Activated gamma-delta T cell (primary cell): ENCODE measurements at regions not wholly inside any gene's neighbourhood (a gene's known extent, or its start where the extent isn't known, plus 50 kb on each side); places are given as distances from the start of the nearest gene placed in this dataset.
"Not testable (repeated sequence)": the region's sequence is repeated elsewhere in the genome, so short reads cannot be mapped to it uniquely, and the experiment has no call there.

ENCODE experiments used
- DNase-seq: peaks from one replicate; lab custom pipeline; 2025; lab: John Stamatoyannopoulos, UW

DNA sequence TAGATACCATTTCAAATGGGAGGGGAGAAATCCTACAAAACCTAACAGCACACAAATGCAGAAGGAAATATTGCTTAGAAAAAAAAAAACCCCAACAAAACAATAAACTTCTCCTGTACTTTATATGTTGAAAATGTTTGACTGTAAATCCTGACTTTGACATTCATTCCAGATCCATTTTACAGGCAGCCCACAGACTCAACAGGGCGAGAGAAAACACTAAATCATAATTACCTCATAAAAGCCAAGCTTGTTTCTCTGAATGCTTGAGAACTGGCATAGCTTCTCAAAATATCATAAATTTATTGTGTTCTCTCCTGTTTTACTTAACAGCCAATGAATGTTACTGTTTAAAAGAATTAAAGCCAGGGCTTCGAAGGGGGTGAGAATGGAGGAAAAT lies 273.2 kb downstream of the CD83 start:
- no peak for DNase-seq

DNA sequence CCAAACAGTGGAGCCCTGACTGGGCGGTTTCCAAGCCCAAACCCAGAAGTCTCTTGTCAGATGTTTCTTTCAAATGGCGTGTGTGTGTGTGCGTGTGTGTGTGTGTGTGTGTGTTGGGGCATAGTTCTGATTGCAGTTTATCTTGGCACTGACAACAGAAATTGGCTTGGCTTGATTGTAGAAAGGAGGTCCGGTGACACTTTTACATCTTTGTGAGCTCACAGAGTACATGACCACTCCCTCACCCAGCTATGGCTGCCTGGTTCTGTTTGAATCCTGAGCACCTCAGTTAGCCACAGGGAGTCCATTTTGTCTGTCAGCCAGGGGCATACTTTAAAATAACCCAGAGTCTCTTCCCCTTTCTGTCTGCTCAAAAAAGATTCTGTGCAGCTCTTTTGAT lies 276.3 kb downstream of the CD83 start:
- no peak for DNase-seq

GRCh38 chr6:14396392-14396791 lies 278.8 kb downstream of the CD83 start:
- DNase-seq: no peak

DNA sequence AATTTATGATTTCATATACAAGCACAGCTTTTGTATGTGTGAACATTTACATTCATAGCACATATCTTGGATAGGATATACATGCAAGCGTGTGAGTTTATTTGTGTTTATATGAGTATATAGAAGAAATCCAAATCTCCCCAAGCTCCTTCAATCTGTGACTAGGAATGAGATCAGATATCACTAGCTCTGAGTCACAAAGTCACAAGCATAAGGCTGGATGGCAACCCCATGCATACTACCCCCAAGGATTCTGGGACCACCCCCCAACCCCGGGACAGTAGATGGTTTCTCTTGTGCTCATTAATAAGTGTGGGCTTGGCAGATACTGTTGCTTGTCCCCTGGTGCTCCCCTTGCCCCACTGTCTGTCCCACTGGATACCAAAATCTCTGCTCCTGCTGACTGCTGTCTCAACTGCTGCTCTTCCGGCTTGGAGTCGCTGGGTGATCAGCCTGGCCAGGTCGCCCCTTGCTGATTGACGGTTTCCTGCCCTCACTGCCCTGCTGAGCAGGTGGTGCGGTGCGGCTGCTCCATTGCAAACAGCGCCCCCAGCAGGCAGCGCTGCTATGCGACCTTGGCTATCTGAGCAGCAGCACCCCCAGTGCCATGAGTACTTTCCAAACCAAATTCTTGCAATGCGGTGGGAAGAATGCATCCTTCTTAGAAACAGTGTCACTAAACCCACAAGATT lies 279.4 kb downstream of the CD83 start:
- no peak for DNase-seq

DNA sequence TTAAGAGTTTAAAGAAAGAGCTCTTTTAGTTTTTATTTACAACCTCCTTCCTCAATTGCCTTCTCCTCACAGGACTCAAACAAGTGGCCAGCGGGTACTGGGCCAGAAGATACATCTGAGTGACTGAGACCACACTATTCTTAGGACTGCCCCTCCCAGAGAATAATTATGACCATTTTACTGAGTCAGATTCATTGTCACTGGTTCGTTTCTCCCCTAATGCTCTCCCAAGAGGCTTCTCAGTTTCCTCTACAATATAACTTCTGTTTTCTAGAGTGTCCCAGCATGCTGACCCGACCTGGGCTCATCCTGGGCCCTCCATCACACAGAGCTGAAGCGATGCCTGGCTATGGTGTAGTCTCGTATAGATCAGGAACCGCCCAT lies 279.9 kb downstream of the CD83 start:
- DNase-seq: no peak

GRCh38 chr6:14398953-14399352 lies 281.4 kb downstream of the CD83 start:
- DNase-seq: no peak

GRCh38 chr6:14399635-14400034 lies 282.1 kb downstream of the CD83 start:
- DNase-seq: no peak

GRCh38 chr6:14401246-14401645 lies 283.7 kb downstream of the CD83 start:
- no peak for DNase-seq

GRCh38 chr6:14406614-14407331 lies 289.2 kb downstream of the CD83 start:
- no peak for DNase-seq

DNA sequence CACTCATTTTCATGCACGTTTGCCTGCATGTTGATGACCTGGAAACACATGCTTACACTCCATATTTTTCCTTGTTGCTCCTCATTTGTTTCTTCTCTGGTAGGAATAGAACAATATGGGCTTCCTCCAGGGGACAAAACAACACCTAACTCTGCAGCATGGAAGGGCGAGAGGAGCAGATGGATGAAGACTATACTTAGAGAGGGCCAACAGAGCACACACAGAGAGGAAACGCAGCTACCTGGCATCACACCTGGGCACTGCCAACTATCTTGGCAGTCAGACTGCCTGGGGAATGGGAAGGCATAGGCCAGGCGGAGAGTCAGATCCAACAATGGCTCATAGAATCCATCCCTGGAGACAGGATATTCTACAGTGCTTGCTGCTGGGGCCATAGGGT lies 290.9 kb downstream of the CD83 start:
- no peak for DNase-seq

DNA sequence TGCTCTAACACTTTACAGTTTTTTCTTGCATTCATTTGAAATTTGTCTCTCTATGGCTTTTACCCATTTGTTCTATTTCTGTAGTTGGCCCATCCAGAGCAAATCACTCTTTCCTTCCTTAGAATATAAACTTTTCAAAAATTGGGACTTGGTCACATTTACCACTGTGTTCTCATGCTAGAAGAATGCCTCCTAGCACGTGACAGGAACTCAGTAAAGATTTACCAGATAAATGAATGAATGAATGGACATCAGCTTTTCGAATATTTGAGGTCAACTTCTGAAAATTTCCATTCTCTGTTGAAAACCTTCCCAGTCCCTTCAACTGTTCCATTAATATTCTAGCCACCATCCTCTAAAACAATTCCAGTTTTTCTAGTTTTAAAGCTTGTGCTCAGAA lies 294.5 kb downstream of the CD83 start:
- DNase-seq: no peak

DNA sequence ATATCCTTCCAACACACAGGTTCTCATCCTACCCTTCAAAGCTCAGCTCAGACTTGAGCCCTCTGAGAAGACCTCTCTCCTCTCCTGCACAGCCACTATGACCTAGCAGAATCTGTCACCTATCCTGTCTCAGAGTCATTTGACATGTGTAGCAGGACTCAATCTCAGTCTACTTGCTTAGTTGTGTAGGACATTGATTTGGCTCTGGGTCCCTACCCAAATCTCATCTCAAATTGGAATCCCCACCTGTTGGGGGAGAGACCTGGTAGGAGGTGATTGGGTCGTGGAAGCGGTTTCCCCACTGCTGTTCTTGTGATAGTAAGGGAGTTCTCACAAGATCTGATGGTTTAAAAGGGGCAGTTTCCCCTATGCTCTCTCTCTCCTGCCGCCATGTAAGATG lies 297.9 kb downstream of the CD83 start:
- no peak for DNase-seq

- DNase-seq: no peak
Observed at GRCh38 chr6:14417377-14417776, 299.8 kb downstream of the CD83 start.

DNA sequence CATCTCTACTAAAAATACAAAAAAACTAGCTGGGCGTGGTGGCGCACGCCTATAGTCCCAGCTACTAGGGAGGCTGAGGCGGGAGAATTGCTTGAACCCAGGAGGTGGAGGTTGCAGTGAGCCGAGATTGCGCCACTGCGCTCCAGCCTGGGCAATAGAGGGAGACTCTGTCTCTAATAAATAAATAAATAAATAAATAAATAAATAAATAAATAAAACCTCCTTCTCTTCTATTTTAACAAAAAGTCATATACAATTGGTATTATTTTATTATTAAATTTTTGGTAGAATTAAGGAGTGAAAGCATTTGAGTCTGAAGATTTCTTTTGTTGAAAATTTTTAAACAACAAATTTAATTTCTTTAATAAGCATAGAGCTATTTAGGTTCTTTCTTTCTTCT lies 301.7 kb downstream of the CD83 start:
- DNase-seq: not testable (repeated sequence)

DNA sequence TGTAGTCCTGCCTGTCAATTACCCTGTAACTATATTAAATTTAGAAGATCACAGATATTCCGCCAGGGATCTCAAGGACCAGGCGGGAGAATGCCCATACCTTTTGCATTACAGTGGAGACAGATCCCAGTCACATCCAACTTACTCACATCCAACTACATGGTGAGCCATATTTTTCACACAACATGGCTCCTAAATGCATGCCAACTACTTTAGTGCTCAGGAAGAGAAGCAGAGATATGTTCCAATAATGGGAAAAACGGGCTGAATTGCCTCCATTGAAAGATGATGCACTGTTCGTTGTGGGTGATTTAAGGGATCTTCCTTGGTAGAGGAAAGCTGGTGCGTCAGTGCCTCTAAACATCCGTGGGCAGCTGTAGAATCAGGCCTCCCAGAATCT lies 304.5 kb downstream of the CD83 start:
- DNase-seq: no peak

DNA sequence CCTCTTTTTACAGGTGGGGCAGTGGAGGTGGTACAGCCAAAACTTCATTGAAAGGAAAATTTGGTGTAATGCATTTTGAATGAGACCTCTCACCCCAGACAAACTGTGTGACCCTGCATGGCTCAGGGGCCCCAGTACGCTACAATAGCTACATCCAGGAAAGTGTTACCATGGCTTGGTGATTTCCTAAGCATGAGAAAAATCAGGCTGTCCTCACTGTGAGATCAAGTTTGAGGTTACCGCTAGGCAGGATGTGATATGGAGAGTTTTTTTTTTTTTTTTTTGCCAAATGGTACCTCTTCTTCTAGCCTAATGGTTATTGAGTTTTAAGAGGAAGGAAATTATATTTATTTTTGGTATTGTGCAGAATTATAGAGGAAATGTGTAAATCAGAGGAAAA lies 305.3 kb downstream of the CD83 start:
- no peak for DNase-seq

GRCh38 chr6:14423330-14423729 lies 305.8 kb downstream of the CD83 start:
- DNase-seq: no peak

DNA sequence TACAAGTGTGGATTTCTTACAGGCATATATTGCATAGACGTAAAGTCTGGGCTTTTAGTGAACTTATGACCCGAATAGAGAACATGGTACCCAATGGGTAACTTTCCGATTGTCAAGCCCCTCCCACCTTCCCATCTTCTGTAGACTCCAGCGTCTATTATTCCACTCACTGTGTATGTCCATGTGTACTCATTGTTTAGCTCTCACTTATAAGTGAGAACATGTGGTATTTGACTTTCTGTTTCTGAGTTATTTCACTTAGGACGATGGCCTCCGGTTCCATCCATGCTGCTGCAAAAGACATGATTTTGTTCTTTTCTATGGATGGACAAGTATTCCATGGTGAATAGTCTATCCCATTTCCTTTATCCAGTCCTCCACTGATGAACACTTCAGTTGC lies 306.4 kb downstream of the CD83 start:
- DNase-seq: no peak

DNA sequence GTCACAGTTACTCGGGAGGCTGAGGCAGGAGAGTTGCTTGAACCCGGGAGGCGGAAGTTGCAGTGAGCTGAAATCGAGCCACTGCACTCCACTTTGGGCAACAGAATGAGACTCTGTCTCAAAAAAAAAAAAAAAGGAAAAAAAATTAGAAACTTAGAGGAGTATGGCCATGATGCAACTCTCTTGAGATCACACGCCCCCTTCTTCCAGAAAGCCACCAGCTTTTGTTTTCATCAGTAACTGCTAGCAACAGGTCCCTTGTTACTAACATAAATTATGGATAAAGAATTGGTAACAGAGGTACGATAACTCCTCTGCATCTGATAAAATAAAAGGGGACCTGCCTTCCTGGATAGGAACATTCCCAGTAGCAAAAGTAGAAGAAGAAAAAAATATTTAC lies 308.2 kb downstream of the CD83 start:
- DNase-seq: no peak

DNA sequence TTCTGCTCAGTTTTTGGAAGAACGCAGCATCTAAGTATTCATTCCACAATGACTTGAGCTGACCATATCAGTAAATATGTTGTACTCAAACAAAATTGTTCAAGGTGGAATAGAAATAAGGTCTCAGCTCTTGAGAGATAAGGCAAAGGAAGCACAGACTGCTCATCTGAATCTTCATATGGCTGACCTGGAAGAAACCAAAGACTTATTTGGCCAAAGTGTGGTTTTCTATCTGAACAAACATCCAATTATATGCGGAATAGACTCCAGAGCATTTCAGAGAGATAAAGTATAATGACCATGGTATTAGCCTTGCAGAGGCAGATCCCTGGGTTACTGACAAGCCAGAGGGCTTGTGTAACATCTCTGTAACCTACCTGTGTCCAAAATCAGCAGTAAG lies 308.7 kb downstream of the CD83 start:
- DNase-seq: no peak

- DNase-seq: no peak
Observed at GRCh38 chr6:14428269-14428668, 310.7 kb downstream of the CD83 start.

GRCh38 chr6:14429396-14429795 lies 311.8 kb downstream of the CD83 start:
- DNase-seq: no peak

DNA sequence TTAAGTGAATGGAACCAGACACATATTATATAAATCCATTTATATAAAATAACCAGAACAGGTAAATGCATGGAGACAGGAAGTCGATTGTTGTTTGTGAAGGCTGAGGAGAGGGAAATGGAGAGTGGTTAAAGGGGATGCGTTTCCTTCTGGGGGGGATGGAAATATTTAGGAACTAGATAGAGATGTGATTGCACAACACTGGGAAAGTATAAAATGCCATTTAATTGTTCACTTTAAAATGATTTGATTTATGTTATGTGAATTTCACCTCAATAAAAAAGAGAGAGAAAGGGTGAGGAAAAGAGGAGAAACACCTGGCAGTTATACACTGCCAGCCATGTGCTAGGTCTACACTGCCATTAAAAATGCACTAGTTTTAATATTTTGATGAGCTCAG lies 312.6 kb downstream of the CD83 start:
- DNase-seq: no peak
